A549 (cell line): ENCODE measurements at regions not wholly inside any gene's neighbourhood (a gene's known extent, or its start where the extent isn't known, plus 50 kb on each side); places are given as distances from the start of the nearest gene placed in this dataset.

Experiments used
- ATAC-seq, 2 experiments: fragments of 200-7000 bp in 1 of 2; fragments of >200 bp in 1 of 2; cut with Nextera tagmentation in 1 of 2; cut with Tn5 transposase in 1 of 2; 3 replicates each; pipeline versions ENCODE4 v1.8.0 to v1.9.1; 2018 to 2020; ENCODE audit warnings: mild to moderate bottlenecking in 1 of 2, moderate library complexity in 1 of 2
- CTCF ChIA-PET: fragments of 300-600 bp; sonication (Branson Sonifier 250); formaldehyde crosslinking; extraction: SDS; loops from one replicate; lab custom pipeline; 2021; ENCODE audit warnings: antibody characterized with exemption, inconsistent platforms; lab: Yijun Ruan, JAX
- POLR2A ChIA-PET: fragments of 350-600 bp; formaldehyde crosslinking; extraction: SDS; loops from one replicate; lab custom pipeline; 2021; ENCODE audit warnings: antibody characterized with exemption, inconsistent platforms; lab: Yijun Ruan, JAX
- DNase-seq, 2 experiments: peaks; one replicate each; pipeline versions ENCODE4 v3.0.0 to v3.0.0-alpha.2; 2011 to 2016; ENCODE audit warnings: low read depth in 1 of 2, low spot score in 1 of 2
- FAIRE-seq: peaks from 2 replicates; lab custom pipeline; 2011; peaks lifted over from hg19 to GRCh38; lab: Jason Lieb, UNC
- H3K27ac ChIP-seq, 2 experiments: fragments of >200 bp; sonication (Bioruptor Twin); formaldehyde crosslinking; 3 replicates each; pipeline ENCODE4 v1.5.1; 2016 to 2017
- H3K4me1 ChIP-seq: fragments of >200 bp; sonication (Bioruptor Twin); formaldehyde crosslinking; 3 replicates; pipeline ENCODE4 v1.6.1; 2016
- H3K4me2 ChIP-seq: fragments of >200 bp; sonication (Bioruptor Twin); formaldehyde crosslinking; 3 replicates; pipeline ENCODE4 v1.6.1; 2016
- H3K4me3 ChIP-seq: fragments of >200 bp; sonication (Bioruptor Twin); formaldehyde crosslinking; 3 replicates; pipeline ENCODE4 v1.5.1; 2016
- H3K9me3 ChIP-seq: fragments of >200 bp; sonication (Bioruptor Twin); formaldehyde crosslinking; 3 replicates; pipeline ENCODE4 v1.6.1; 2016
- BCL3 ChIP-seq: fragments of >200 bp; sonication (Bioruptor Twin); formaldehyde crosslinking; IDR thresholded peaks from 3 replicates; pipeline ENCODE4 v1.6.1; 2016
- BHLHE40 ChIP-seq: IDR thresholded peaks from 2 replicates; pipeline ENCODE4 v1.6.1; 2012; ENCODE audit warnings: low read depth, low read length, inconsistent platforms
- CBX2 ChIP-seq: fragments of 200-600 bp; sonication (generic); IDR thresholded peaks from 2 replicates; pipeline ENCODE4 v1.6.1; 2016; ENCODE audit warnings: low read depth, mild to moderate bottlenecking, borderline replicate concordance
- CHD4 ChIP-seq: fragments of 200-600 bp; sonication (generic); IDR thresholded peaks from 2 replicates; pipeline ENCODE4 v1.6.1; 2016; ENCODE audit warnings: antibody characterized with exemption, mild to moderate bottlenecking, borderline replicate concordance
- CTCF ChIP-seq: fragments of >200 bp; sonication (Bioruptor Twin); formaldehyde crosslinking; IDR thresholded peaks from 3 replicates; pipeline ENCODE4 v1.5.1; 2016
- EHMT2 ChIP-seq: fragments of 200-600 bp; sonication (generic); IDR thresholded peaks from 2 replicates; pipeline ENCODE4 v1.6.1; 2016; ENCODE audit warnings: antibody characterized with exemption, low read depth, mild to moderate bottlenecking, moderate library complexity
- EP300 ChIP-seq, 2 experiments: fragments of >200 bp; sonication (Bioruptor Twin); formaldehyde crosslinking; IDR thresholded peaks; 2 replicates in 1 of 2; 3 replicates in 1 of 2; pipeline ENCODE4 v1.6.1; 2016 to 2017
- FOXS1 ChIP-seq: fragments of 250-450 bp; sonication (Bioruptor Pico); IDR thresholded peaks from 2 replicates; pipeline ENCODE4 v1.5.0; 2020; ENCODE audit warnings: mild to moderate bottlenecking, moderate library complexity
- HDAC2 ChIP-seq: fragments of 200-600 bp; sonication (generic); IDR thresholded peaks from 2 replicates; pipeline ENCODE4 v1.6.1; 2016
- HEYL ChIP-seq: fragments of 250-450 bp; sonication (Bioruptor Pico); IDR thresholded peaks from 2 replicates; pipeline ENCODE4 v1.8.0; 2021; ENCODE audit warnings: mild to moderate bottlenecking, moderate library complexity
- HMGXB4 ChIP-seq: fragments of 250-450 bp; sonication (Bioruptor Pico); IDR thresholded peaks from 2 replicates; pipeline ENCODE4 v1.5.0; 2021; ENCODE audit warnings: mild to moderate bottlenecking, moderate library complexity, borderline replicate concordance
- HOXA7 ChIP-seq: fragments of 250-450 bp; sonication (Bioruptor Pico); IDR thresholded peaks from 2 replicates; pipeline ENCODE4 v1.5.0; 2020; ENCODE audit warnings: mild to moderate bottlenecking, moderate library complexity
- HOXB13 ChIP-seq: fragments of 250-450 bp; sonication (Bioruptor Pico); IDR thresholded peaks from 2 replicates; pipeline ENCODE4 v1.5.0; 2020; ENCODE audit warnings: low read depth, mild to moderate bottlenecking, moderate library complexity
- HOXB5 ChIP-seq: fragments of 250-450 bp; sonication (Bioruptor Pico); IDR thresholded peaks from 2 replicates; pipeline ENCODE4 v1.5.0; 2020; ENCODE audit warnings: mild to moderate bottlenecking, moderate library complexity
- JUN ChIP-seq, 2 experiments: fragments of >200 bp; sonication (Bioruptor Twin); formaldehyde crosslinking; IDR thresholded peaks; 2 replicates in 1 of 2; 3 replicates in 1 of 2; pipeline ENCODE4 v1.6.1; 2016 to 2017
- JUNB ChIP-seq: fragments of >200 bp; sonication (Bioruptor Twin); formaldehyde crosslinking; IDR thresholded peaks from 2 replicates; pipeline ENCODE4 v1.6.1; 2016
- KDM1A ChIP-seq: fragments of 200-600 bp; sonication (generic); IDR thresholded peaks from 2 replicates; pipeline ENCODE4 v1.6.1; 2016; ENCODE audit warnings: low read depth, mild to moderate bottlenecking
- MAX ChIP-seq: IDR thresholded peaks from 2 replicates; pipeline ENCODE4 v1.6.1; 2012
- NFE2L2 ChIP-seq: fragments of 150-350 bp; conservative IDR thresholded peaks from 2 replicates; pipeline ENCODE4 v1.6.1; 2014; ENCODE audit warnings: low read length
- NPAS2 ChIP-seq: fragments of 250-450 bp; sonication (Bioruptor Pico); IDR thresholded peaks from 2 replicates; pipeline ENCODE4 v1.8.0; 2022; ENCODE audit warnings: mild to moderate bottlenecking, moderate library complexity, borderline replicate concordance
- PBX3 ChIP-seq: IDR thresholded peaks from 2 replicates; pipeline ENCODE4 v1.6.1; 2012
- POLR2AphosphoS2 ChIP-seq: conservative IDR thresholded peaks from 2 replicates; pipeline ENCODE4 v1.6.1; 2012; ENCODE audit warnings: low read length, improper control_type of control experiment, inconsistent platforms
- RARB ChIP-seq: fragments of 250-450 bp; sonication (Bioruptor Pico); IDR thresholded peaks from 2 replicates; pipeline ENCODE4 v1.8.0; 2021; ENCODE audit warnings: mild to moderate bottlenecking, moderate library complexity
- SMC3 ChIP-seq: fragments of >200 bp; sonication (Bioruptor Twin); formaldehyde crosslinking; IDR thresholded peaks from 3 replicates; pipeline ENCODE4 v1.6.1; 2018; ENCODE audit warnings: inconsistent platforms
- SREBF2 ChIP-seq: fragments of 450-650 bp; IDR thresholded peaks from 2 replicates; pipeline ENCODE4 v1.6.1; 2014; ENCODE audit warnings: mild to moderate bottlenecking, moderate library complexity
- WGBS: methylation state at CpG from one replicate; pipeline ENCODE4 v1.1.6; 2017; ENCODE audit errors: missing lambda C conversion rate; 5-methylcytosine and 5-hydroxymethylcytosine counted together

GRCh38 chr7:32323712-32324111 is 166.5 kb downstream of the LSM5 start:
- Histone ChIP-seq H3K4me3 (no peak overlapping the region), H3K4me1 (no peaks in the 10 kb centered on the region), H3K9me3 (no peaks in the 10 kb centered on the region; the same call in 2 of the 3 replicates), H3K4me2 (no peak overlapping the region), H3K27ac (no peak overlapping the region)
- DNase-seq, result no peak
- POLR2A ChIA-PET, result no interaction called here
- no peak for FAIRE-seq
- no peak for TF ChIP-seq NFE2L2
- TF ChIP-seq SREBF2, result no peak
- TF ChIP-seq HOXB13 (CRISPR knock-in tag), result no peak
- no peak for TF ChIP-seq POLR2AphosphoS2
- no peak for TF ChIP-seq JUNB
- no peak for TF ChIP-seq MAX
- no peak for TF ChIP-seq EP300 (IDR thresholded peaks at IDR 0.05)
- TF ChIP-seq PBX3, result no peak
- no peak for TF ChIP-seq FOXS1 (CRISPR knock-in tag)
- WGBS, result 56% methylated on average over 3 of the region's 3 CpGs
- CTCF ChIA-PET, result interaction anchor here (1.0 kb wide), 1 partner anchor 25 kb away, joined by 3 read pairs; no protein-coding TSS in a partner anchor
- ATAC-seq, result no peak

- H3K9me3 ChIP-seq, result no peaks in the 10 kb centered on the region; the same call in 2 of the 3 replicates
- CTCF ChIA-PET, result interaction anchor here (1.4 kb wide), 1 partner anchor 10 kb away, joined by 4 read pairs; no protein-coding TSS in a partner anchor
- 70% methylated on average over 19 of the region's 19 CpGs for WGBS
Measured at GRCh38 chr7:32319012-32319382, 171.2 kb downstream of the LSM5 start.

GRCh38 chr7:32318300-32319011 is 171.7 kb downstream of the LSM5 start:
- CTCF ChIA-PET, result interaction anchor here (0.9 to 1.4 kb wide), 2 partner anchors 10 to 41 kb away, joined by 3 to 4 read pairs; no protein-coding TSS in a partner anchor

More at GRCh38 chr7:32319012-32319382, 171.2 kb downstream of the LSM5 start:
- TF ChIP-seq RARB (CRISPR knock-in tag) (no peak), EHMT2 (no peak), NPAS2 (no peak), SMC3 (no peak), HOXA7 (CRISPR knock-in tag) (no peak), JUN (IDR thresholded peaks at IDR 0.05) (no peak), KDM1A (no peak), BHLHE40 (no peak), SREBF2 (no peak), CTCF (no peak), HOXB5 (CRISPR knock-in tag) (no peak), CHD4 (no peak), HDAC2 (no peak), CBX2 (no peak)
- TF ChIP-seq, all 56 proteins: peak for 0
- POLR2A ChIA-PET, result no interaction called here
- H3K4me2 ChIP-seq, result no peak overlapping the region
- no peak overlapping the region for H3K4me3 ChIP-seq
- FAIRE-seq, result no peak
- H3K27ac ChIP-seq, result no peak overlapping the region
- H3K4me1 ChIP-seq, result no peaks in the 10 kb centered on the region
- no peak for ATAC-seq
- DNase-seq, result no peak

More at GRCh38 chr7:32318300-32319011, 171.7 kb downstream of the LSM5 start:
- TF ChIP-seq SREBF2, result no peak
- no peak for TF ChIP-seq HMGXB4
- TF ChIP-seq BCL3, result no peak
- TF ChIP-seq JUN (IDR thresholded peaks at IDR 0.05), result no peak
- no peak for TF ChIP-seq CHD4
- TF ChIP-seq HEYL (CRISPR knock-in tag), result no peak
- Histone ChIP-seq H3K27ac (no peak overlapping the region), H3K4me3 (no peak overlapping the region), H3K9me3 (no peaks in the 10 kb centered on the region; the same call in 2 of the 3 replicates), H3K4me2 (peak overlapping the region; percentile 32; the same call in 1 of the 3 replicates), H3K4me1 (no peaks in the 10 kb centered on the region)
- FAIRE-seq (no peak), ATAC-seq (peak in 1 of 2 experiments; percentile 20; a peak in 1 of 6 replicates), DNase-seq (no peak)
- WGBS, result 37% methylated on average over 32 of the region's 36 CpGs
- POLR2A ChIA-PET, result no interaction called here
